GF-D8 (cell line): ENCODE measurements at regions not wholly inside any gene's neighbourhood (a gene's known extent, or its start where the extent isn't known, plus 50 kb on each side); places are given as distances from the start of the nearest gene placed in this dataset.
"Not testable (repeated sequence)": the region's sequence is repeated elsewhere in the genome, so short reads cannot be mapped to it uniquely, and the experiment has no call there.

Source experiments
- DNase-seq: peaks from one replicate; lab custom pipeline; 2025; lab: John Stamatoyannopoulos, UW

- DNase-seq = no peak
Measured at GRCh38 chr9:71632776-71633175, 135.5 kb downstream of the CEMIP2 start.

- no peak for DNase-seq
Measured at GRCh38 chr9:71630377-71630995, 137.8 kb downstream of the CEMIP2 start.

GRCh38 chr9:71629578-71630215, 138.6 kb downstream of the CEMIP2 start:
- DNase-seq = no peak

GRCh38 chr9:71628247-71628646, 140.1 kb downstream of the CEMIP2 start:
- no peak for DNase-seq

- DNase-seq = no peak
Measured at GRCh38 chr9:71627537-71627936, 140.8 kb downstream of the CEMIP2 start.

- DNase-seq = no peak
Measured at GRCh38 chr9:71626395-71626794, 141.9 kb downstream of the CEMIP2 start.

GRCh38 chr9:71624728-71625127, 143.6 kb downstream of the CEMIP2 start:
- no peak for DNase-seq

- no peak for DNase-seq
Measured at GRCh38 chr9:71620746-71621145, 147.6 kb downstream of the CEMIP2 start.

- DNase-seq = no peak
Measured at GRCh38 chr9:71620331-71620730, 148.0 kb downstream of the CEMIP2 start.

GRCh38 chr9:71619926-71620325, 148.4 kb downstream of the CEMIP2 start:
- no peak for DNase-seq

GRCh38 chr9:71614409-71615010, 153.8 kb downstream of the CEMIP2 start:
- DNase-seq = no peak

- DNase-seq = no peak
Measured at GRCh38 chr9:71612889-71613288, 155.4 kb downstream of the CEMIP2 start.

GRCh38 chr9:71609448-71609830, 158.9 kb downstream of the CEMIP2 start:
- DNase-seq = no peak

GRCh38 chr9:71608825-71609447, 159.4 kb downstream of the CEMIP2 start:
- DNase-seq = no peak

- DNase-seq = no peak
Measured at GRCh38 chr9:71608021-71608420, 160.3 kb downstream of the CEMIP2 start.

- DNase-seq = no peak
Measured at GRCh38 chr9:71607461-71607881, 160.8 kb downstream of the CEMIP2 start.

GRCh38 chr9:71604197-71605063, 163.9 kb downstream of the CEMIP2 start:
- peak; percentile 25 for DNase-seq

GRCh38 chr9:71602652-71603051, 165.7 kb downstream of the CEMIP2 start:
- no peak for DNase-seq

GRCh38 chr9:71595762-71596161, 172.6 kb downstream of the CEMIP2 start:
- not testable (repeated sequence) for DNase-seq

GRCh38 chr9:71594541-71594940, 173.8 kb downstream of the CEMIP2 start:
- no peak for DNase-seq

GRCh38 chr9:71592400-71592799, 175.9 kb downstream of the CEMIP2 start:
- DNase-seq = no peak

GRCh38 chr9:71590362-71590761, 178.0 kb downstream of the CEMIP2 start:
- DNase-seq = no peak
